ENCODE measurements at regions not wholly inside any gene's neighbourhood (a gene's known extent, or its start where the extent isn't known, plus 50 kb on each side); places are given as distances from the start of the nearest gene placed in this dataset.

GRCh38 chr5:92180391-92180790 is 797.3 kb upstream of the ARRDC3 start:
- TF ChIP-seq, protein P1, sequence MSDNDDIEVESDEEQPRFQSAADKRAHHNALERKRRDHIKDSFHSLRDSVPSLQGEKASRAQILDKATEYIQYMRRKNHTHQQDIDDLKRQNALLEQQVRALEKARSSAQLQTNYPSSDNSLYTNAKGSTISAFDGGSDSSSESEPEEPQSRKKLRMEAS (IDR thresholded peaks at IDR 0.05), result no peak
- TF ChIP-seq EP300 (IDR thresholded peaks at IDR 0.05; ENCODE audit: borderline replicate concordance), result no peak
